ENCODE measurements at regions not wholly inside any gene's neighbourhood (a gene's known extent, or its start where the extent isn't known, plus 50 kb on each side); places are given as distances from the start of the nearest gene placed in this dataset.

GRCh38 chr3:153221748-153222162 is 59.7 kb downstream of the RAP2B start:
- no peak for TF ChIP-seq CTCF (IDR thresholded peaks at IDR 0.05)

DNA sequence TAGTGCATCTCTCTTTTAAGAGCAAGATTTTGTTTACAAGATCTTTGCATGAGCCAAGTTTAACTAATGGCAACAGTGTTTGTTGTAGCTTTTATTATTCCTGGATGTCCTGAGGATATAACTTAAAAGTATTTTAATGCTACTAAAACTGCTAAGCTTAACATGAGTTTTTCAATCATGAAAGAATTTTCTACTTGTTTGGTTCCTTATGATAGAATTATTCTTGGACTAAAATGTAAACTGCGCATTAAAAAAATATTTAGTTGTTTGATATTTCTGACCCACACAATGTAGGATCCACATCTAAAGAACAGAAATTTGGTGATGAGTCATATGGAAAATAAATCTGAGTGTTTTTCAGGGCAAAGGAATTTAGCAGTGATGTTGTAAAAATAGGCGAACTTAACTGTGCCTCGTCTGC is 70.8 kb downstream of the RAP2B start:
- TF ChIP-seq CTCF (IDR thresholded peaks at IDR 0.05), result no peak

- no peak for TF ChIP-seq CTCF (IDR thresholded peaks at IDR 0.05)
Measured at GRCh38 chr3:153233986-153234385, 72.0 kb downstream of the RAP2B start.

- no peak for TF ChIP-seq CTCF (IDR thresholded peaks at IDR 0.05)
Measured at GRCh38 chr3:153242896-153243295, 80.9 kb downstream of the RAP2B start.

DNA sequence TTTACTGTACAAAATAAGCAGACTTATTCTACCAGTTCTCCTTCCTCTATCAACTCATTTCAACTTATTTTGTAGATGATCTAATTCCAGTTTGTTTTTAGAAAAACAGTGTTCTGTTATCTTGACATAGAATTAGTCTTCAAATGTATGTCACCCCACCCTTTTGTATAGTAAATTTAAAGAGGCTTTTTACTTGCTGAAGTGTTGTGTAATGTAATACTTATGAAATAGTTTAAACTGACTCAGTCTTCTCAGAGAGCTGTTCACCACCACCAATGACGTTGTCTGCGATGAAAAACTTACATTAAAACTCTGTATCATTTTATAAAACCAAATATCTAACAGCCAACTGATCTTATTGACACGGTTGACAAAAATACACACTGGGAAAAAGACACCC is 82.9 kb downstream of the RAP2B start:
- no peak for TF ChIP-seq CTCF (IDR thresholded peaks at IDR 0.05)

DNA sequence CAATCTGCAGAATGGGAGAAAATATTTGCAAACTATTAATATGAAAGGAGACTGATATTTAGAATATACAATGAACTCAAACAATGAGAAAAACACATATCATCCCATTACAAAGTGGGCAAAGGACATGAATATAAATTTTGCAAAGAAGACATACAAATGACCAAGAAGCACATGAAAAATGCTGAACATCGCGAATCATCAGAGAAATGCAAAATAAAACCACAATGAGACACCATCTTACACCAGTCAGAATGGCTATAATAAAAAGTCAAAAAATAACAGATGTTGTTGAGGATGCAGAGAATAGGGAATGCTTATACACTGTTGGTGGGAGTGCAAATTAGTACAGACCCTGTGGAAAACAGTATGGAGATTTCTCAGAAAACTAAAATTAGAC is 83.6 kb downstream of the RAP2B start:
- TF ChIP-seq CTCF (IDR thresholded peaks at IDR 0.05), result no peak

DNA sequence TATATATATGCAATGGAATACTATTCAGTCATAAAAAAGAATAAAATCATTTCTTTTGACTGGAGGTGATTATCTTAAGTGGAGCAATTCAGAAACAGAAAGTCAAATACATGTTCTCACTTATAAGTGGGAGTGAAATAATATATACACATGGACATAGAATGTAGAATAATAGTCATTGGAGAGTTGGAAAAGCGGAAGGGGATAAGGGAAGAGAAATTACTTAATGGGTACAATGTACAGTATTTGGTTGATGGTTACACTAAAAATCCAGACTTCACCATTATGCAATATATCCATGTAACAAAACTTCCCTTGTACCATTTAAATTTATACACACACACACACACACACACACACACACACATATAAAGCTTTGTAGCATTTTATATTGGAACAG is 84.3 kb downstream of the RAP2B start:
- TF ChIP-seq CTCF (IDR thresholded peaks at IDR 0.05), result no peak

- TF ChIP-seq CTCF (IDR thresholded peaks at IDR 0.05), result no peak
Measured at GRCh38 chr3:153246806-153247205, 84.8 kb downstream of the RAP2B start.

Measured in LNCAP (cell line).